IPS DF 6.9 (cell line): ENCODE measurements at regions not wholly inside any gene's neighbourhood (a gene's known extent, or its start where the extent isn't known, plus 50 kb on each side); places are given as distances from the start of the nearest gene placed in this dataset.

Experiments
- DNase-seq: peaks from one replicate; pipeline ENCODE4 v3.0.0-alpha.2; 2013; ENCODE audit warnings: low read depth, low spot score
- H3K27ac ChIP-seq: one replicate; pipeline ENCODE4 v1.5.1; 2013; ENCODE audit warnings: low read length, control low read depth
- H3K27me3 ChIP-seq: 2 replicates; pipeline ENCODE4 v1.6.1; 2013; ENCODE audit warnings: mild to moderate bottlenecking, low read length; ENCODE audit not compliant: control insufficient read depth, insufficient read depth
- H3K36me3 ChIP-seq: 2 replicates; pipeline ENCODE4 v1.6.1; 2013; ENCODE audit warnings: low read length; ENCODE audit not compliant: control insufficient read depth, insufficient read depth
- H3K4me1 ChIP-seq: 2 replicates; pipeline ENCODE4 v1.6.1; 2013; ENCODE audit warnings: low read length; ENCODE audit not compliant: control insufficient read depth, insufficient read depth
- H3K4me3 ChIP-seq: 2 replicates; pipeline ENCODE4 v1.5.1; 2013; ENCODE audit warnings: mild to moderate bottlenecking, low read length
- H3K9me3 ChIP-seq: 2 replicates; pipeline ENCODE4 v1.6.1; 2013; ENCODE audit warnings: low read length, inconsistent platforms; ENCODE audit not compliant: control insufficient read depth, insufficient read depth
- WGBS: extraction: QIAGEN DNeasy Blood & Tissue Kit; methylation state at CpG from one replicate; pipeline ENCODE4 v1.1.7; 2013; ENCODE audit warnings: mixed read lengths, missing lambda C conversion rate; ENCODE audit not compliant: insufficient read length, insufficient coverage; 5-methylcytosine and 5-hydroxymethylcytosine counted together

- Histone ChIP-seq H3K9me3 (no peaks in the 10 kb centered on the region), H3K27me3 (no peaks in the 10 kb centered on the region), H3K4me1 (no peaks in the 10 kb centered on the region), H3K27ac (no peak overlapping the region), H3K36me3 (no peaks in the 10 kb centered on the region), H3K4me3 (no peak overlapping the region)
- no peak for DNase-seq
- no CpG with 5 or more reads among the region's 3 CpGs for WGBS
Observed at GRCh38 chr14:36065831-36066230, 110.7 kb downstream of the PTCSC3 start.

GRCh38 chr14:36059531-36059930 is 117.0 kb downstream of the PTCSC3 start:
- no peaks in the 10 kb centered on the region for H3K4me1 ChIP-seq
- no peaks in the 10 kb centered on the region for H3K27me3 ChIP-seq
- no peak for DNase-seq
- no peak overlapping the region for H3K27ac ChIP-seq
- no peak overlapping the region for H3K4me3 ChIP-seq
- H3K9me3 ChIP-seq: no peaks in the 10 kb centered on the region
- no peaks in the 10 kb centered on the region for H3K36me3 ChIP-seq
- no CpG with 5 or more reads among the region's 2 CpGs for WGBS

GRCh38 chr14:36057452-36058116 is 118.9 kb downstream of the PTCSC3 start:
- no peaks in the 10 kb centered on the region for H3K9me3 ChIP-seq
- H3K4me1 ChIP-seq: no peaks in the 10 kb centered on the region
- H3K27ac ChIP-seq: no peak overlapping the region
- H3K27me3 ChIP-seq: no peaks in the 10 kb centered on the region
- no CpG with 5 or more reads among the region's 7 CpGs for WGBS
- no peak for DNase-seq
- no peaks in the 10 kb centered on the region for H3K36me3 ChIP-seq
- H3K4me3 ChIP-seq: no peak overlapping the region

GRCh38 chr14:36056845-36057244 is 119.7 kb downstream of the PTCSC3 start:
- DNase-seq: no peak

GRCh38 chr14:36055681-36056225 is 120.8 kb downstream of the PTCSC3 start:
- Histone ChIP-seq H3K9me3 (no peaks in the 10 kb centered on the region), H3K4me1 (no peaks in the 10 kb centered on the region), H3K36me3 (no peaks in the 10 kb centered on the region), H3K4me3 (no peak overlapping the region), H3K27ac (no peak overlapping the region), H3K27me3 (no peaks in the 10 kb centered on the region)
- DNase-seq: no peak
- no CpG with 5 or more reads among the region's 3 CpGs for WGBS

More at GRCh38 chr14:36056845-36057244, 119.7 kb downstream of the PTCSC3 start:
- WGBS: no CpG with 5 or more reads among the region's 3 CpGs
- Histone ChIP-seq H3K9me3 (no peaks in the 10 kb centered on the region), H3K27me3 (no peaks in the 10 kb centered on the region), H3K27ac (no peak overlapping the region), H3K4me1 (no peaks in the 10 kb centered on the region), H3K4me3 (no peak overlapping the region), H3K36me3 (no peaks in the 10 kb centered on the region)

- no CpG with 5 or more reads among the region's 3 CpGs for WGBS
- Histone ChIP-seq H3K27me3 (no peaks in the 10 kb centered on the region), H3K9me3 (no peaks in the 10 kb centered on the region), H3K36me3 (no peaks in the 10 kb centered on the region), H3K4me3 (no peak overlapping the region), H3K4me1 (no peaks in the 10 kb centered on the region), H3K27ac (no peak overlapping the region)
- DNase-seq: no peak
Observed at GRCh38 chr14:36055052-36055378, 121.5 kb downstream of the PTCSC3 start.

GRCh38 chr14:36054353-36055051 is 122.0 kb downstream of the PTCSC3 start:
- H3K9me3 ChIP-seq: no peaks in the 10 kb centered on the region
- no peaks in the 10 kb centered on the region for H3K4me1 ChIP-seq
- no CpG with 5 or more reads among the region's 3 CpGs for WGBS
- DNase-seq: no peak
- H3K27me3 ChIP-seq: no peaks in the 10 kb centered on the region
- H3K4me3 ChIP-seq: no peak overlapping the region
- no peak overlapping the region for H3K27ac ChIP-seq
- H3K36me3 ChIP-seq: no peaks in the 10 kb centered on the region

GRCh38 chr14:36052681-36053080 is 123.8 kb downstream of the PTCSC3 start:
- Histone ChIP-seq H3K4me3 (no peak overlapping the region), H3K27ac (no peak overlapping the region), H3K4me1 (no peaks in the 10 kb centered on the region), H3K27me3 (no peaks in the 10 kb centered on the region), H3K9me3 (no peaks in the 10 kb centered on the region), H3K36me3 (no peaks in the 10 kb centered on the region)
- DNase-seq: no peak
- no CpG with 5 or more reads among the region's 3 CpGs for WGBS

GRCh38 chr14:36052063-36052462 is 124.5 kb downstream of the PTCSC3 start:
- Histone ChIP-seq H3K4me3 (no peak overlapping the region), H3K27me3 (no peaks in the 10 kb centered on the region)

GRCh38 chr14:36048667-36049066 is 127.9 kb downstream of the PTCSC3 start:
- WGBS: no CpG with 5 or more reads among the region's 5 CpGs
- DNase-seq: no peak
- no peaks in the 10 kb centered on the region for H3K36me3 ChIP-seq
- H3K9me3 ChIP-seq: no peaks in the 10 kb centered on the region
- no peak overlapping the region for H3K4me3 ChIP-seq
- no peaks in the 10 kb centered on the region for H3K27me3 ChIP-seq
- H3K27ac ChIP-seq: no peak overlapping the region
- no peaks in the 10 kb centered on the region; the same call in 1 of the 2 replicates for H3K4me1 ChIP-seq

More at GRCh38 chr14:36052063-36052462, 124.5 kb downstream of the PTCSC3 start:
- no peaks in the 10 kb centered on the region for H3K9me3 ChIP-seq
- no peaks in the 10 kb centered on the region; the same call in 1 of the 2 replicates for H3K4me1 ChIP-seq
- H3K27ac ChIP-seq: no peak overlapping the region
- no CpG with 5 or more reads among the region's 1 CpG for WGBS
- no peaks in the 10 kb centered on the region for H3K36me3 ChIP-seq
- DNase-seq: no peak
